PC-3 (cell line): ENCODE measurements at regions not wholly inside any gene's neighbourhood (a gene's known extent, or its start where the extent isn't known, plus 50 kb on each side); places are given as distances from the start of the nearest gene placed in this dataset.

Source experiments
- CTCF ChIP-seq: fragments of 300-600 bp; sonication (generic); conservative IDR thresholded peaks from 2 replicates; pipeline ENCODE4 v1.5.1; 2017; ENCODE audit warnings: antibody characterized with exemption, low read depth, mild to moderate bottlenecking, low read length
- EZH2 ChIP-seq: fragments of 300-600 bp; sonication (generic); IDR thresholded peaks from one replicate; pipeline ENCODE4 v1.6.1; 2017; ENCODE audit warnings: antibody characterized with exemption, mild to moderate bottlenecking, low read length; ENCODE audit not compliant: unreplicated experiment

GRCh38 chr6:167651318-167652041, 175.2 kb upstream of the AFDN start:
- TF ChIP-seq EZH2 (no peak), CTCF (no peak)
